PC-3 (cell line): ENCODE measurements at regions not wholly inside any gene's neighbourhood (a gene's known extent, or its start where the extent isn't known, plus 50 kb on each side); places are given as distances from the start of the nearest gene placed in this dataset.

ENCODE experiments used
- ATAC-seq: fragments of 200-7000 bp; cut with Tn5 transposase; 2 replicates; pipeline ENCODE4 v1.9.1; 2020; ENCODE audit warnings: mild to moderate bottlenecking, moderate library complexity
- BruUV-seq: library from RNA; stranded (reverse); fragments of 400-500 nt; replicated peaks from 2 replicates; lab custom pipeline; 2021; lab: Mats Ljungman, UMichigan
- CTCF ChIA-PET: fragments of 300-600 bp; sonication (Branson Sonifier 250); formaldehyde crosslinking; loops from one replicate; lab custom pipeline; 2022; ENCODE audit warnings: antibody characterized with exemption; lab: Charles Lee
- POLR2A ChIA-PET: fragments of 300-600 bp; sonication (Branson Sonifier 250); formaldehyde crosslinking; loops from one replicate; lab custom pipeline; 2022; ENCODE audit warnings: antibody characterized with exemption; ENCODE audit not compliant: unreplicated experiment; lab: Charles Lee
- DNase-seq: peaks from one replicate; pipeline ENCODE4 v3.0.0-alpha.2; 2015
- H2AFZ ChIP-seq: fragments of 300-600 bp; sonication (generic); 2 replicates; pipeline ENCODE4 v1.6.0; 2016; ENCODE audit warnings: antibody characterized with exemption, low read length
- H3F3A ChIP-seq: fragments of 300-600 bp; sonication (generic); one replicate; pipeline ENCODE4 v1.6.0; 2017; ENCODE audit warnings: antibody characterized with exemption, low read length, control low read depth, mild to moderate bottlenecking; ENCODE audit not compliant: unreplicated experiment
- H3K27ac ChIP-seq: fragments of 300-600 bp; sonication (generic); 2 replicates; pipeline ENCODE4 v1.5.1; 2016; ENCODE audit warnings: mild to moderate bottlenecking, low read length
- H3K27me3 ChIP-seq: fragments of 300-600 bp; sonication (generic); 2 replicates; pipeline ENCODE4 v1.6.1; 2016; ENCODE audit warnings: low read length, mixed read lengths
- H3K36me3 ChIP-seq: fragments of 300-600 bp; sonication (generic); 2 replicates; pipeline ENCODE4 v1.6.1; 2016; ENCODE audit warnings: low read depth, mixed run types, low read length, mixed read lengths
- H3K4me1 ChIP-seq: fragments of 300-600 bp; sonication (generic); 2 replicates; pipeline ENCODE4 v1.5.1; 2016; ENCODE audit warnings: low read length; ENCODE audit not compliant: insufficient read depth
- H3K4me2 ChIP-seq: fragments of 300-600 bp; sonication (generic); 2 replicates; pipeline ENCODE4 v1.6.0; 2016; ENCODE audit warnings: low read length
- H3K4me3 ChIP-seq: fragments of 300-600 bp; sonication (generic); 2 replicates; pipeline ENCODE4 v1.5.1; 2016; ENCODE audit warnings: mild to moderate bottlenecking, low read length, mixed read lengths
- H3K79me2 ChIP-seq: fragments of 300-600 bp; sonication (generic); 2 replicates; pipeline ENCODE4 v1.6.1; 2017; ENCODE audit warnings: low read length, mixed read lengths
- H3K9ac ChIP-seq: fragments of 300-600 bp; sonication (generic); 2 replicates; pipeline ENCODE4 v1.6.0; 2016; ENCODE audit warnings: mild to moderate bottlenecking, low read length
- H3K9me2 ChIP-seq: fragments of 300-600 bp; sonication (generic); replicated peaks from 2 replicates; pipeline ENCODE4 v1.6.1; 2016; ENCODE audit warnings: mixed run types, low read length, mixed read lengths
- H3K9me3 ChIP-seq: fragments of 300-600 bp; sonication (generic); 2 replicates; pipeline ENCODE4 v1.6.1; 2016; ENCODE audit warnings: low read length, mixed read lengths
- H4K20me1 ChIP-seq: fragments of 300-600 bp; sonication (generic); 2 replicates; pipeline ENCODE4 v1.6.1; 2016; ENCODE audit warnings: low read length, mixed read lengths
- CTCF ChIP-seq: fragments of 300-600 bp; sonication (generic); conservative IDR thresholded peaks from 2 replicates; pipeline ENCODE4 v1.5.1; 2017; ENCODE audit warnings: antibody characterized with exemption, low read depth, mild to moderate bottlenecking, low read length
- EZH2 ChIP-seq: fragments of 300-600 bp; sonication (generic); IDR thresholded peaks from one replicate; pipeline ENCODE4 v1.6.1; 2017; ENCODE audit warnings: antibody characterized with exemption, mild to moderate bottlenecking, low read length; ENCODE audit not compliant: unreplicated experiment
- EZH2phosphoT487 ChIP-seq: fragments of 300-600 bp; sonication (generic); IDR thresholded peaks from 2 replicates; pipeline ENCODE4 v1.6.1; 2018; ENCODE audit warnings: mild to moderate bottlenecking, antibody characterized with exemption, low read length, borderline replicate concordance
- intact Hi-C: fragments of 100-400 bp; cut with micrococcal nuclease; formaldehyde crosslinking; loops from 2 replicates; pipeline ENCODE4 v1.9.0; 2023

GRCh38 chr4:19402581-19403065, 849.1 kb upstream of the SLIT2 start:
- Histone ChIP-seq H3K27ac (no peak overlapping the region), H3K4me2 (no peak overlapping the region), H3K27me3 (no peaks in the 10 kb centered on the region), H3K9me3 (no peaks in the 10 kb centered on the region), H3K9me2 (no peaks in the 10 kb centered on the region), H3K36me3 (no peaks in the 10 kb centered on the region), H3K4me3 (no peak overlapping the region), H4K20me1 (no peaks in the 10 kb centered on the region), H3F3A (no peaks in the 10 kb centered on the region), H3K9ac (no peak overlapping the region), H3K4me1 (0 out of 2 replicates have a peak, but pooled peaks cover 6% of the 10 kb centered on the region), H3K79me2 (no peaks in the 10 kb centered on the region), H2AFZ (no peak overlapping the region)
- TF ChIP-seq EZH2phosphoT487 (no peak), EZH2 (no peak), CTCF (no peak)
- ChIA-PET CTCF (no interaction called here), POLR2A (no interaction called here)
- no TSS peak for BruUV-seq
- no peak for DNase-seq
- ATAC-seq = no peak
- intact Hi-C loops = no loop called here

GRCh38 chr4:19401301-19402080, 850.2 kb upstream of the SLIT2 start:
- H3K9me3 ChIP-seq = no peaks in the 10 kb centered on the region
- DNase-seq = no peak
- 0 out of 2 replicates have a peak, but pooled peaks cover 6% of the 10 kb centered on the region for H3K4me1 ChIP-seq
- no peak overlapping the region for H2AFZ ChIP-seq
- H3K79me2 ChIP-seq = no peaks in the 10 kb centered on the region
- BruUV-seq = no TSS peak
- no peak for TF ChIP-seq EZH2phosphoT487
- H3K4me3 ChIP-seq = no peak overlapping the region
- H3K27ac ChIP-seq = no peak overlapping the region
- no peak overlapping the region for H3K4me2 ChIP-seq
- ChIA-PET POLR2A (no interaction called here), CTCF (no interaction called here)
- H3K9ac ChIP-seq = no peak overlapping the region
- ATAC-seq = no peak
- H3K9me2 ChIP-seq = no peaks in the 10 kb centered on the region
- no peaks in the 10 kb centered on the region for H3K36me3 ChIP-seq
- no peaks in the 10 kb centered on the region for H3F3A ChIP-seq
- intact Hi-C loops = no loop called here
- no peaks in the 10 kb centered on the region for H4K20me1 ChIP-seq
- H3K27me3 ChIP-seq = no peaks in the 10 kb centered on the region

GRCh38 chr4:19400820-19401219, 850.9 kb upstream of the SLIT2 start:
- Histone ChIP-seq H3K9ac (no peak overlapping the region), H2AFZ (no peak overlapping the region), H3F3A (no peaks in the 10 kb centered on the region), H3K27ac (no peak overlapping the region), H3K27me3 (no peaks in the 10 kb centered on the region), H3K9me3 (no peaks in the 10 kb centered on the region), H3K36me3 (no peaks in the 10 kb centered on the region), H4K20me1 (no peaks in the 10 kb centered on the region), H3K4me1 (0 out of 2 replicates have a peak, but pooled peaks cover 6% of the 10 kb centered on the region), H3K4me3 (no peak overlapping the region), H3K4me2 (no peak overlapping the region), H3K79me2 (no peaks in the 10 kb centered on the region), H3K9me2 (no peaks in the 10 kb centered on the region)
- TF ChIP-seq EZH2 (no peak), EZH2phosphoT487 (no peak), CTCF (no peak)
- DNase-seq (no peak), ATAC-seq (no peak)
- ChIA-PET CTCF (no interaction called here), POLR2A (interaction anchor here (0.7 kb wide), 1 partner anchor 31 kb away, joined by 5 read pairs; no protein-coding TSS in a partner anchor)
- BruUV-seq = no TSS peak
- intact Hi-C loops = no loop called here
